Pancreas (tissue), 10 donors: ENCODE measurements at regions not wholly inside any gene's neighbourhood (a gene's known extent, or its start where the extent isn't known, plus 50 kb on each side); places are given as distances from the start of the nearest gene placed in this dataset.

Experiments used
- ATAC-seq, 4 donors: fragments of 200-7000 bp; cut with Tn5 transposase; one replicate each; pipeline versions ENCODE4 v1.8.0 to v1.9.1; 2020; ENCODE audit warnings: mild to moderate bottlenecking in 4 of 4, moderate library complexity in 4 of 4
- DNase-seq, 6 donors: peaks; one replicate each; pipeline ENCODE4 v3.0.0-alpha.2; 2020
- FAIRE-seq: peaks from 2 replicates; lab custom pipeline; 2012; peaks lifted over from hg19 to GRCh38; lab: Jason Lieb, UNC
- H3K27ac ChIP-seq, 4 donors: fragments of 200-600 bp; sonication (generic); 1 replicate in 3 of 4; 2 replicates in 1 of 4; pipeline versions ENCODE4 v1.5.0 to v1.8.0; 2020
- H3K27me3 ChIP-seq, 4 donors: fragments of 200-600 bp; one replicate each; pipeline ENCODE4 v1.8.0; 2021
- H3K36me3 ChIP-seq, 3 donors: fragments of 200-600 bp; sonication (generic) in 1 of 3; one replicate each; pipeline versions ENCODE4 v1.5.0 to v1.8.0; 2020 to 2021
- H3K4me1 ChIP-seq, 3 donors: fragments of 200-600 bp; one replicate each; pipeline ENCODE4 v1.8.0; 2021
- H3K4me3 ChIP-seq, 4 donors: fragments of 200-600 bp; sonication (generic) in 2 of 4; one replicate each; pipeline versions ENCODE4 v1.5.0 to v1.8.0; 2020 to 2021
- H3K9me3 ChIP-seq, 4 donors: fragments of 200-600 bp; one replicate each; pipeline ENCODE4 v1.8.0; 2021
- WGBS, 2 donors: extraction: QIAGEN DNeasy Blood & Tissue Kit; methylation state at CpG; one replicate each; pipeline ENCODE4 v1.1.7; 2013; 5-methylcytosine and 5-hydroxymethylcytosine counted together
- intact Hi-C, 3 donors: fragments of 100-400 bp; cut with DNase I; formaldehyde crosslinking; loops; one replicate each; pipeline versions ENCODE4 v1.11.1 to v1.14.2; 2022
- TF ChIP-seq, protein P1 (sequence below), 4 donors: fragments of 200-600 bp; sonication (generic) in 3 of 4; IDR thresholded peaks; one replicate each; pipeline versions ENCODE4 v1.5.0 to v1.8.0; 2021; ENCODE audit warnings: antibody characterized with exemption in 4 of 4
- donor health status: healthy with polysubstance abuse.
- donor health status: DM: no; HTN: no; CAD: no; lungs with moderate emphysema.
- donor health status: DM: no; HTN: no; CAD: no.
- donor health status: control.
- donor health status: control.
- donor health status: Bipolar disorder and iron deficiency.
- donor health status: DM: yes; HTN: yes; CAD: no.
- donor health status: DM: no; HTN: no; CAD: no.
- donor health status: DM: no; HTN: no; CAD: no.
- donor health status: DM: yes; HTN: yes; CAD: no.

DNA sequence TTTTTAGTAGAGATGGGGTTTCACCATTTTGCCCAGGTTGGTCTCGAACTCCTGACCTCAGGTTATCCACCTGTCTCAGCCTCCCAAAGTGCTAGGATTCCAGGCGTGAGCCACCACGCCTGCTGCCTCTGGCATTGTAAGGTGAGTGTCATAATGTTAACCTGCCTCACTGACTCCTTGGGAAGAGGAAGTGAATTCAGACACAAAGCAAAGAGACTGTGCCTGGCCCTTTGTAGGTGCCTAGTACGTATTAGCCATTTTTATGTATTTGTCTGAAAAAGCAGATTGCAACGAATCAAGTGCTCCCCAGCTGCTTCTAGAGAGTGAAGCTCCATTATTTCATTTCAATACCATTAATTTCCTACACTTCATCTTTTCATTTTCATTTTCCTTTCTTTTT, 260.5 kb downstream of the SAMD5 start:
- ATAC-seq (peak in 2 of 4 donors; percentile 35 to 52), DNase-seq (no peak), FAIRE-seq (no peak)
- 60 to 72% methylated on average over 5 of the region's 5 CpGs for WGBS, 2 donors
- TF ChIP-seq, protein P1, sequence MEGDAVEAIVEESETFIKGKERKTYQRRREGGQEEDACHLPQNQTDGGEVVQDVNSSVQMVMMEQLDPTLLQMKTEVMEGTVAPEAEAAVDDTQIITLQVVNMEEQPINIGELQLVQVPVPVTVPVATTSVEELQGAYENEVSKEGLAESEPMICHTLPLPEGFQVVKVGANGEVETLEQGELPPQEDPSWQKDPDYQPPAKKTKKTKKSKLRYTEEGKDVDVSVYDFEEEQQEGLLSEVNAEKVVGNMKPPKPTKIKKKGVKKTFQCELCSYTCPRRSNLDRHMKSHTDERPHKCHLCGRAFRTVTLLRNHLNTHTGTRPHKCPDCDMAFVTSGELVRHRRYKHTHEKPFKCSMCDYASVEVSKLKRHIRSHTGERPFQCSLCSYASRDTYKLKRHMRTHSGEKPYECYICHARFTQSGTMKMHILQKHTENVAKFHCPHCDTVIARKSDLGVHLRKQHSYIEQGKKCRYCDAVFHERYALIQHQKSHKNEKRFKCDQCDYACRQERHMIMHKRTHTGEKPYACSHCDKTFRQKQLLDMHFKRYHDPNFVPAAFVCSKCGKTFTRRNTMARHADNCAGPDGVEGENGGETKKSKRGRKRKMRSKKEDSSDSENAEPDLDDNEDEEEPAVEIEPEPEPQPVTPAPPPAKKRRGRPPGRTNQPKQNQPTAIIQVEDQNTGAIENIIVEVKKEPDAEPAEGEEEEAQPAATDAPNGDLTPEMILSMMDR (IDR thresholded peaks at IDR 0.05): no peak
- Histone ChIP-seq H3K36me3 (no peaks in the 10 kb centered on the region), H3K27ac (peak overlapping the region in 1 of 4 donors; percentile 23), H3K4me3 (no peak overlapping the region), H3K27me3 (no peaks in the 10 kb centered on the region), H3K4me1 (peaks cover 0 to 5% (median 3%) of the 10 kb centered on the region in 3 donors), H3K9me3 (no peaks in the 10 kb centered on the region)
- intact Hi-C loops: no loop called here

- Histone ChIP-seq H3K4me3 (no peak overlapping the region), H3K27ac (no peak overlapping the region), H3K9me3 (no peaks in the 10 kb centered on the region), H3K36me3 (no peaks in the 10 kb centered on the region), H3K4me1 (peaks cover 0 to 5% (median 3%) of the 10 kb centered on the region in 3 donors), H3K27me3 (no peaks in the 10 kb centered on the region)
- TF ChIP-seq, protein P1 (IDR thresholded peaks at IDR 0.05): no peak
- ATAC-seq: peak in 3 of 4 donors; percentile 63 to 89 (median 88)
- WGBS, 2 donors: 32 to 38% methylated on average over 4 of the region's 4 CpGs
- no peak for FAIRE-seq
- intact Hi-C loops: no loop called here
- DNase-seq: no peak
Observed at GRCh38 chr6:147769496-147770087, 261.1 kb downstream of the SAMD5 start.

GRCh38 chr6:147770221-147770620, 261.7 kb downstream of the SAMD5 start:
- intact Hi-C loops: no loop called here
- no peak for FAIRE-seq
- H3K27ac ChIP-seq: no peak overlapping the region
- H3K4me1 ChIP-seq: peaks cover 0 to 5% (median 3%) of the 10 kb centered on the region in 3 donors
- 46 to 48% methylated on average over 7 of the region's 7 CpGs for WGBS, 2 donors
- no peak overlapping the region for H3K4me3 ChIP-seq
- TF ChIP-seq, protein P1 (IDR thresholded peaks at IDR 0.05): no peak
- no peaks in the 10 kb centered on the region for H3K36me3 ChIP-seq
- no peak for ATAC-seq
- no peak for DNase-seq
- no peaks in the 10 kb centered on the region for H3K9me3 ChIP-seq
- H3K27me3 ChIP-seq: no peaks in the 10 kb centered on the region

DNA sequence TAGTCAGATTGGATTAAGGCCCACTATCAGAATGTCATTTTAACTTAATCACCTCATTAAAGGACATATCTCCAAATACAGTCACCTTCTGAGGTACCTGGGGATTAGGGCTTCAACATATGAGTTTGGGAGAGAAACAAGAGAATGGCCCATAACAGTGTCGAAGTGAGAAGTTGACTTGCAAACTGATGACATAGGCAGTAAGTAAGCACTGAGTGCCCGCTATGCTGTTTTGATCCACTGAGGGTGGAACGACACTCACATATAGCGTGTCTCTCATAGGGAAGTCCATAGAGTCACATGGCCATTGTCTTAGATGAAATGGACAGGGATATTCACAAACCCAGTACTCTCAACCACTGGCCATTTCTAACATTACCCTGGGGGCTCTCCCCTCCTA, 264.2 kb downstream of the SAMD5 start:
- intact Hi-C loops: no loop called here
- H3K9me3 ChIP-seq: no peaks in the 10 kb centered on the region
- TF ChIP-seq, protein P1 (IDR thresholded peaks at IDR 0.05): no peak
- ATAC-seq (no peak), DNase-seq (no peak), FAIRE-seq (no peak)
- no peak overlapping the region for H3K4me3 ChIP-seq
- H3K36me3 ChIP-seq: no peaks in the 10 kb centered on the region
- H3K4me1 ChIP-seq: peaks cover 0 to 5% (median 3%) of the 10 kb centered on the region in 3 donors
- H3K27me3 ChIP-seq: no peaks in the 10 kb centered on the region
- 90 to 95% methylated on average over 4 of the region's 4 CpGs for WGBS, 2 donors
- H3K27ac ChIP-seq: no peak overlapping the region

DNA sequence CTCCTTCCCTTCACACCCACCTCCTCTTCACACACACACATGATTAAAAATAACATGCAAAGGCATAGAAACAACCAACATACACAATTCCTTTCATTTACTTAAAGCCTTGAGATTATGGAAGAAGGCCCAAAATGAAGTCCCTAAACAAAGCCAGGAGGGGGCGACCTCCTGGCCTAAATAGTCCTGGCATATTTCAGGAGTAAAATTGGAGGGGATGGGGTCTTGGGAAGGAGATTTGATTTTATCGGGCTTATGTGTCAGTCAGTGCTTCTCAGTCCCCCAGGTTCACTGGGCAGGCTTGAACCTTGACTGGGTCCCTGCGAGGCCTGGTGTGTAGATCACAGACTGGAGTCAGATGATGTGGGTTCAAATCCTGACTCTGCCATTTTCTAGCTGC, 266.4 kb downstream of the SAMD5 start:
- WGBS, 2 donors: 73 to 76% methylated on average over 3 of the region's 3 CpGs
- Histone ChIP-seq H3K9me3 (no peaks in the 10 kb centered on the region), H3K36me3 (no peaks in the 10 kb centered on the region), H3K27me3 (no peaks in the 10 kb centered on the region), H3K4me1 (no peaks in the 10 kb centered on the region), H3K27ac (no peak overlapping the region), H3K4me3 (no peak overlapping the region)
- no peak for DNase-seq
- intact Hi-C loops: no loop called here
- TF ChIP-seq, protein P1 (IDR thresholded peaks at IDR 0.05): no peak
- FAIRE-seq: no peak
- ATAC-seq: no peak
